H1 (cell line): ENCODE measurements at regions not wholly inside any gene's neighbourhood (a gene's known extent, or its start where the extent isn't known, plus 50 kb on each side); places are given as distances from the start of the nearest gene placed in this dataset.

Source experiments
- CTCF ChIA-PET: fragments of 300-600 bp; sonication (Branson Sonifier 250); formaldehyde crosslinking; loops from one replicate; lab custom pipeline; 2021; ENCODE audit not compliant: partially characterized antibody; lab: Charles Lee
- POLR2A ChIA-PET: fragments of 300-600 bp; sonication (Branson Sonifier 250); formaldehyde crosslinking; loops from one replicate; lab custom pipeline; 2021; ENCODE audit warnings: inconsistent platforms; ENCODE audit not compliant: partially characterized antibody; lab: Charles Lee
- DNase-seq, 2 experiments: peaks; one replicate each; pipeline versions ENCODE4 v3.0.0 to v3.0.0-alpha.2; 2010 to 2022; ENCODE audit warnings: low spot score in 2 of 2, low read depth in 1 of 2, mixed read lengths in 1 of 2
- FAIRE-seq: peaks from 2 replicates; lab custom pipeline; 2011; peaks lifted over from hg19 to GRCh38; lab: Jason Lieb, UNC
- H2AFZ ChIP-seq: 2 replicates; pipeline ENCODE4 v1.8.1; 2012; ENCODE audit warnings: low read length, inconsistent platforms
- H2AK5ac ChIP-seq: 2 replicates; pipeline ENCODE4 v1.6.1; 2013; ENCODE audit warnings: low read depth, low read length
- H2BK120ac ChIP-seq: replicated peaks from 2 replicates; pipeline ENCODE3; 2013; ENCODE audit warnings: low read depth, low read length, inconsistent platforms
- H2BK12ac ChIP-seq: 2 replicates; pipeline ENCODE4 v1.6.1; 2013; ENCODE audit warnings: low read depth, low read length
- H2BK15ac ChIP-seq: 2 replicates; pipeline ENCODE4 v1.6.1; 2013; ENCODE audit warnings: low read length
- H2BK20ac ChIP-seq: 2 replicates; pipeline ENCODE4 v1.6.1; 2013; ENCODE audit warnings: low read length
- H2BK5ac ChIP-seq: 2 replicates; pipeline ENCODE4 v1.6.1; 2013; ENCODE audit warnings: low read depth, low read length
- H3K14ac ChIP-seq: 2 replicates; pipeline ENCODE4 v1.6.1; 2013; ENCODE audit warnings: inconsistent platforms; ENCODE audit not compliant: insufficient read length
- H3K18ac ChIP-seq: 2 replicates; pipeline ENCODE4 v1.6.1; 2013; ENCODE audit warnings: low read length; ENCODE audit errors: extremely low read depth
- H3K23ac ChIP-seq: 2 replicates; pipeline ENCODE4 v1.6.1; 2013; ENCODE audit warnings: inconsistent platforms; ENCODE audit not compliant: insufficient read length
- H3K23me2 ChIP-seq: 2 replicates; pipeline ENCODE4 v1.6.1; 2013; ENCODE audit warnings: low read depth, low read length
- H3K27ac ChIP-seq: 2 replicates; pipeline ENCODE4 v1.6.1; 2011; ENCODE audit warnings: low read depth, low read length, inconsistent platforms
- H3K27me3 ChIP-seq, 4 experiments: replicated peaks in 1 of 4; 1 replicate in 1 of 4; 2 replicates in 3 of 4; pipeline versions ENCODE4 v1.6.1 to v1.8.1; 2011 to 2013; ENCODE audit warnings: low read length in 3 of 4, mild to moderate bottlenecking in 3 of 4, inconsistent platforms in 2 of 4, mixed read lengths in 2 of 4, moderate library complexity in 1 of 4; ENCODE audit not compliant: control insufficient read depth in 3 of 4, insufficient read depth in 3 of 4; ENCODE audit errors: extremely low read depth in 1 of 4
- H3K36me3 ChIP-seq, 4 experiments: 2 replicates each; pipeline versions ENCODE4 v1.6.1 to v1.8.1; 2011 to 2013; ENCODE audit warnings: mild to moderate bottlenecking in 4 of 4, low read length in 3 of 4, moderate library complexity in 2 of 4, control low read depth in 1 of 4, inconsistent platforms in 1 of 4; ENCODE audit not compliant: insufficient read depth in 4 of 4, control insufficient read depth in 2 of 4
- H3K4ac ChIP-seq: replicated peaks from 2 replicates; pipeline ENCODE3; 2013; ENCODE audit warnings: low read length, low read depth, mixed read lengths, inconsistent platforms; ENCODE audit not compliant: insufficient read length
- H3K4me1 ChIP-seq, 4 experiments: replicated peaks in 1 of 4; 1 replicate in 1 of 4; 2 replicates in 3 of 4; pipeline versions ENCODE4 v1.6.1 to v1.8.1; 2011 to 2013; ENCODE audit warnings: low read length in 3 of 4, inconsistent platforms in 2 of 4, mixed read lengths in 1 of 4; ENCODE audit not compliant: insufficient read depth in 4 of 4, control insufficient read depth in 3 of 4
- H3K4me2 ChIP-seq, 2 experiments: 2 replicates each; pipeline versions ENCODE4 v1.6.1 to v1.8.1; 2011 to 2013; ENCODE audit warnings: low read depth in 2 of 2, low read length in 2 of 2, control low read depth in 1 of 2, inconsistent platforms in 1 of 2, mild to moderate bottlenecking in 1 of 2; ENCODE audit not compliant: insufficient read depth in 1 of 2
- H3K4me3 ChIP-seq, 4 experiments: fragments of 200-600, 300-600 bp in 1 of 4; sonication (generic), shearing (Covaris generic), sonication (Bioruptor Twin) in 1 of 4; 2 replicates each; pipeline versions ENCODE4 v1.5.1 to v1.8.1; 2011 to 2016; ENCODE audit warnings: low read length in 4 of 4, low read depth in 3 of 4, control low read depth in 2 of 4, inconsistent platforms in 2 of 4, mild to moderate bottlenecking in 2 of 4, mixed read lengths in 1 of 4, moderate library complexity in 1 of 4; ENCODE audit not compliant: insufficient read depth in 2 of 4; ENCODE audit errors: extremely low read depth in 1 of 4
- H3K56ac ChIP-seq: replicated peaks from 2 replicates; pipeline ENCODE3; 2013; ENCODE audit warnings: low read depth, mild to moderate bottlenecking, mixed read lengths, low read length, inconsistent platforms; ENCODE audit not compliant: insufficient read length
- H3K79me1 ChIP-seq: 2 replicates; pipeline ENCODE4 v1.6.1; 2013; ENCODE audit warnings: low read depth, low read length, control low read depth
- H3K79me2 ChIP-seq, 2 experiments: 2 replicates each; pipeline versions ENCODE4 v1.6.1 to v1.8.1; 2012 to 2013; ENCODE audit warnings: low read length in 2 of 2, mild to moderate bottlenecking in 2 of 2, inconsistent platforms in 1 of 2; ENCODE audit not compliant: insufficient read depth in 2 of 2, control insufficient read depth in 1 of 2
- H3K9ac ChIP-seq, 4 experiments: replicated peaks in 1 of 4; 1 replicate in 1 of 4; 2 replicates in 3 of 4; pipeline versions ENCODE4 v1.6.1 to v1.8.1; 2011 to 2013; ENCODE audit warnings: low read depth in 3 of 4, low read length in 3 of 4, control low read depth in 2 of 4, mild to moderate bottlenecking in 2 of 4, moderate library complexity in 2 of 4, inconsistent platforms in 1 of 4; ENCODE audit errors: extremely low read depth in 1 of 4
- H3K9me3 ChIP-seq, 2 experiments: 2 replicates each; pipeline versions ENCODE4 v1.6.1 to v1.8.1; 2012 to 2013; ENCODE audit warnings: mild to moderate bottlenecking in 2 of 2, moderate library complexity in 2 of 2, control low read depth in 1 of 2, inconsistent platforms in 1 of 2, low read depth in 1 of 2, low read length in 1 of 2, mixed read lengths in 1 of 2; ENCODE audit not compliant: insufficient read depth in 2 of 2
- H4K20me1 ChIP-seq, 2 experiments: replicated peaks in 1 of 2; 2 replicates each; pipeline versions ENCODE3 to v1.8.1; 2011 to 2013; ENCODE audit warnings: inconsistent platforms in 2 of 2, low read length in 2 of 2, mild to moderate bottlenecking in 1 of 2; ENCODE audit not compliant: insufficient read depth in 2 of 2, control insufficient read depth in 1 of 2
- H4K5ac ChIP-seq: 2 replicates; pipeline ENCODE4 v1.6.1; 2013; ENCODE audit warnings: low read length, low read depth, mixed read lengths, inconsistent platforms; ENCODE audit not compliant: insufficient read length
- H4K8ac ChIP-seq: 2 replicates; pipeline ENCODE4 v1.8.0; 2013; ENCODE audit warnings: mild to moderate bottlenecking, moderate library complexity, low read length, inconsistent platforms; ENCODE audit not compliant: insufficient read depth; ENCODE audit errors: extremely low read depth
- H4K91ac ChIP-seq: replicated peaks from 2 replicates; pipeline ENCODE3; 2013; ENCODE audit warnings: low read length, mixed read lengths, inconsistent platforms; ENCODE audit not compliant: insufficient read length
- ASH2L ChIP-seq: fragments of 200-600, 300-600 bp; sonication (generic); IDR thresholded peaks from one replicate; pipeline ENCODE4 v1.7.1; 2017; ENCODE audit warnings: low read length
- CHD2 ChIP-seq: IDR thresholded peaks from 2 replicates; pipeline ENCODE4 v1.6.1; 2012; ENCODE audit warnings: low read length, improper control_type of control experiment
- EZH2 ChIP-seq: fragments of 200-600 bp; sonication (generic); IDR thresholded peaks from 2 replicates; pipeline ENCODE4 v1.7.1; 2012; ENCODE audit warnings: low read depth, mild to moderate bottlenecking, moderate library complexity, low read length, inconsistent platforms; ENCODE audit not compliant: severe bottlenecking
- KDM5A ChIP-seq: fragments of 200-600 bp; IDR thresholded peaks from 2 replicates; pipeline ENCODE4 v1.7.1; 2012; ENCODE audit warnings: mild to moderate bottlenecking, low read length, inconsistent platforms, mixed read lengths
- NRF1 ChIP-seq: IDR thresholded peaks from 2 replicates; pipeline ENCODE4 v1.6.1; 2011; ENCODE audit warnings: mild to moderate bottlenecking, low read depth, low read length, improper control_type of control experiment
- RBBP5 ChIP-seq: IDR thresholded peaks from 2 replicates; pipeline ENCODE4 v1.7.1; 2012; ENCODE audit warnings: low read depth, mild to moderate bottlenecking, inconsistent platforms, low read length, moderate library complexity, borderline replicate concordance
- SIN3A ChIP-seq, 2 experiments: IDR thresholded peaks in 1 of 2; conservative IDR thresholded peaks in 1 of 2; 2 replicates each; pipeline ENCODE4 v1.6.1; 2011 to 2012; ENCODE audit warnings: low read length in 2 of 2, improper control_type of control experiment in 1 of 2, low read depth in 1 of 2, mild to moderate bottlenecking in 1 of 2
- SIX5 ChIP-seq: IDR thresholded peaks from 2 replicates; pipeline ENCODE4 v1.6.1; 2011; ENCODE audit warnings: mild to moderate bottlenecking, low read depth, low read length
- SP1 ChIP-seq: IDR thresholded peaks from 2 replicates; pipeline ENCODE4 v1.6.1; 2011; ENCODE audit warnings: low read depth, low read length
- SP4 ChIP-seq: IDR thresholded peaks from 2 replicates; pipeline ENCODE4 v1.6.1; 2012; ENCODE audit warnings: low read length, inconsistent platforms
- WGBS, 2 experiments: shearing (Covaris generic) in 1 of 2; methylation state at CpG; one replicate each; pipeline versions ENCODE4 v1.1.6 to v1.1.7; 2013 to 2015; ENCODE audit warnings: low lambda C conversion rate in 2 of 2, mixed read lengths in 2 of 2, inconsistent platforms in 1 of 2, low coverage in 1 of 2, missing lambda C conversion rate in 1 of 2; ENCODE audit not compliant: insufficient replicate concordance in 2 of 2, insufficient coverage in 1 of 2, insufficient read length in 1 of 2; ENCODE audit errors: extremely low coverage in 1 of 2, missing lambda C conversion rate in 1 of 2; 5-methylcytosine and 5-hydroxymethylcytosine counted together
- TF ChIP-seq, protein P1 (sequence below): IDR thresholded peaks from 2 replicates; pipeline ENCODE4 v1.6.1; 2012; ENCODE audit warnings: low read length, inconsistent platforms

DNA sequence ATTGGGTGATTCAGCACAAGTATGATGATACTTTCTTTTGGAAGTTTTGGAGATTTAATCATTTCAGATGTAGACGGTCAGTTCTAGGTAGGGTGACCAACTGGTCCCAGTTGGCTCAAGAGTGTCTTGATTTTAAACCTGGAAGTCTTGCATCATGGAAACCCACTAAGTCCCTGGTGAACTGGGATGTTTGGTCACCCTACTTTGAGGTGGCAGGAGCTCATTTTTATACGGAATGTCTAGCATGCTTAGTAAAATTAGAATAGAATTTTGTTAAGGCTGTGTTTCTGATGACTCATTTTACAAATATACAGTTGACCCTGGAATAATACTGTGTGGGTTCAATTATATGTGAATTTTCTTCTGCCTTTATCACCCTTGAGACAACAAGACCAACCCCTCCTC, 61.5 kb upstream of the DOCK10 start:
- Histone ChIP-seq H3K4me3 (no peak overlapping the region), H3K79me1 (no peaks in the 10 kb centered on the region), H3K56ac (no peak overlapping the region), H3K18ac (no peak overlapping the region), H3K36me3 (no peaks in the 10 kb centered on the region), H3K9me3 (no peaks in the 10 kb centered on the region), H2BK5ac (no peak overlapping the region), H2BK15ac (no peak overlapping the region), H4K20me1 (no peaks in the 10 kb centered on the region), H4K8ac (no peak overlapping the region), H4K91ac (no peak overlapping the region)
- WGBS, 2 experiments: 93% methylated on average over 2 of the region's 2 CpGs; no CpG with 5 or more reads in 1 of the 2 experiments
- POLR2A ChIA-PET: no interaction called here
- TF ChIP-seq KDM5A (no peak), SIX5 (no peak), ASH2L (no peak), SIN3A (conservative IDR thresholded peaks at IDR 0.05 in 1 of 2, IDR thresholded peaks at IDR 0.05 in 1 of 2; ENCODE audit: low read depth in 1 of 2, low read length in 2 of 2) (no peak), SP4 (no peak), RBBP5 (no peak), SP1 (no peak), EZH2 (no peak), NRF1 (no peak), CHD2 (no peak)
- TF ChIP-seq, protein P1, sequence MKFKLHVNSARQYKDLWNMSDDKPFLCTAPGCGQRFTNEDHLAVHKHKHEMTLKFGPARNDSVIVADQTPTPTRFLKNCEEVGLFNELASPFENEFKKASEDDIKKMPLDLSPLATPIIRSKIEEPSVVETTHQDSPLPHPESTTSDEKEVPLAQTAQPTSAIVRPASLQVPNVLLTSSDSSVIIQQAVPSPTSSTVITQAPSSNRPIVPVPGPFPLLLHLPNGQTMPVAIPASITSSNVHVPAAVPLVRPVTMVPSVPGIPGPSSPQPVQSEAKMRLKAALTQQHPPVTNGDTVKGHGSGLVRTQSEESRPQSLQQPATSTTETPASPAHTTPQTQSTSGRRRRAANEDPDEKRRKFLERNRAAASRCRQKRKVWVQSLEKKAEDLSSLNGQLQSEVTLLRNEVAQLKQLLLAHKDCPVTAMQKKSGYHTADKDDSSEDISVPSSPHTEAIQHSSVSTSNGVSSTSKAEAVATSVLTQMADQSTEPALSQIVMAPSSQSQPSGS: no peak
- TF ChIP-seq, all 59 proteins: peak for 0
- no peaks in the 10 kb centered on the region for H3K23me2 ChIP-seq
- H3K4me2 ChIP-seq: no peak overlapping the region
- no peak overlapping the region for H3K27ac ChIP-seq
- no peak overlapping the region for H2AK5ac ChIP-seq
- no peak overlapping the region for H3K14ac ChIP-seq
- H3K27me3 ChIP-seq: no peaks in the 10 kb centered on the region
- H4K5ac ChIP-seq: no peak overlapping the region
- DNase-seq (no peak), FAIRE-seq (no peak)
- CTCF ChIA-PET: interaction anchor here (0.7 kb wide), 1 partner anchor 9 kb away, joined by 3 read pairs; no protein-coding TSS in a partner anchor
- no peak overlapping the region for H3K4ac ChIP-seq
- no peak overlapping the region for H2BK12ac ChIP-seq
- no peak overlapping the region for H2BK20ac ChIP-seq
- no peak overlapping the region for H3K9ac ChIP-seq
- peaks cover 0 to 4% (median 0%) of the 10 kb centered on the region in 4 experiments; a peak in 1 of 7 replicates for H3K4me1 ChIP-seq
- H2AFZ ChIP-seq: no peak overlapping the region
- H3K79me2 ChIP-seq: no peaks in the 10 kb centered on the region
- H2BK120ac ChIP-seq: no peak overlapping the region
- H3K23ac ChIP-seq: no peak overlapping the region
